Stomach (tissue), 4 donors: ENCODE measurements at regions not wholly inside any gene's neighbourhood (a gene's known extent, or its start where the extent isn't known, plus 50 kb on each side); places are given as distances from the start of the nearest gene placed in this dataset.

Experiments
- POLR2AphosphoS5 ChIP-seq, 3 donors: sonication (generic); formaldehyde crosslinking; IDR thresholded peaks; one replicate each; pipeline ENCODE4 v1.6.1; 2016; ENCODE audit warnings: antibody characterized with exemption in 3 of 3
- TF ChIP-seq, protein P1 (sequence below), 7 experiments: fragments of 450-650 bp in 4 of 7; fragments of 200-600 bp in 3 of 7; sonication (generic) in 3 of 7; IDR thresholded peaks; one replicate each; pipeline ENCODE4 v1.5.1; 2016 to 2019; ENCODE audit warnings: antibody characterized with exemption in 7 of 7, control low read depth in 2 of 7, mild to moderate bottlenecking in 1 of 7

DNA sequence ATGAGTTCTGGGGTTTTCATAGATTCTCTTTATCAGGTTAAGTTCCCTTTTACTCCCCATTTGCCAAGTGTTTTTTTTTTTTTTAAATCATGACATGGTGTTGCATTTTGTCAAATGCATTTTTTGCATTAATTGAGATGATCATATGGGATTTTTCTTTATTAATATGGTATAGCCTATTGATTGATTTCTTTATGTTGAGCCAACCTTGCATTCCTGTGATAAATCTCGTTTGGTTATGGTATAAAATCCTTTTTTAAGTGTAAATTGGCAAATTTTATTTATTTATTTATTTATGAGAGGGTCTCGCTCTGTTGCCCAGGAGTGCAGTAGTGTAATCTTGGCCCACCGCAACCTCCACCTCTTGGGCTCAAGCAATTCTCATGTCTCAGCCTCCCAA lies 81.5 kb upstream of the ACVR1 start:
- TF ChIP-seq, protein P1, sequence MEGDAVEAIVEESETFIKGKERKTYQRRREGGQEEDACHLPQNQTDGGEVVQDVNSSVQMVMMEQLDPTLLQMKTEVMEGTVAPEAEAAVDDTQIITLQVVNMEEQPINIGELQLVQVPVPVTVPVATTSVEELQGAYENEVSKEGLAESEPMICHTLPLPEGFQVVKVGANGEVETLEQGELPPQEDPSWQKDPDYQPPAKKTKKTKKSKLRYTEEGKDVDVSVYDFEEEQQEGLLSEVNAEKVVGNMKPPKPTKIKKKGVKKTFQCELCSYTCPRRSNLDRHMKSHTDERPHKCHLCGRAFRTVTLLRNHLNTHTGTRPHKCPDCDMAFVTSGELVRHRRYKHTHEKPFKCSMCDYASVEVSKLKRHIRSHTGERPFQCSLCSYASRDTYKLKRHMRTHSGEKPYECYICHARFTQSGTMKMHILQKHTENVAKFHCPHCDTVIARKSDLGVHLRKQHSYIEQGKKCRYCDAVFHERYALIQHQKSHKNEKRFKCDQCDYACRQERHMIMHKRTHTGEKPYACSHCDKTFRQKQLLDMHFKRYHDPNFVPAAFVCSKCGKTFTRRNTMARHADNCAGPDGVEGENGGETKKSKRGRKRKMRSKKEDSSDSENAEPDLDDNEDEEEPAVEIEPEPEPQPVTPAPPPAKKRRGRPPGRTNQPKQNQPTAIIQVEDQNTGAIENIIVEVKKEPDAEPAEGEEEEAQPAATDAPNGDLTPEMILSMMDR (IDR thresholded peaks at IDR 0.05): no peak
- TF ChIP-seq POLR2AphosphoS5 (IDR thresholded peaks at IDR 0.05): no peak
